GM12892 (cell line): ENCODE measurements at regions not wholly inside any gene's neighbourhood (a gene's known extent, or its start where the extent isn't known, plus 50 kb on each side); places are given as distances from the start of the nearest gene placed in this dataset.

Experiments
- POLR2A ChIP-seq: IDR thresholded peaks from 2 replicates; pipeline ENCODE4 v1.6.1; 2011; ENCODE audit warnings: low read depth, low read length, control low read depth
- TAF1 ChIP-seq: IDR thresholded peaks from 2 replicates; pipeline ENCODE4 v1.6.1; 2011; ENCODE audit warnings: low read depth, mild to moderate bottlenecking, control low read depth, low read length, borderline replicate concordance

- TF ChIP-seq POLR2A (no peak), TAF1 (no peak)
Measured at GRCh38 chr20:11769825-11770224, 147.9 kb upstream of the BTBD3 start.
